Activated CD8-positive, alpha-beta memory T cell treated with anti-CD3 and anti-CD28 coated beads, Interleukin-2, amount 10 ng/mL, durations not matched to agents 7 days and 5 days (primary cell): ENCODE measurements at regions not wholly inside any gene's neighbourhood (a gene's known extent, or its start where the extent isn't known, plus 50 kb on each side); places are given as distances from the start of the nearest gene placed in this dataset.

Experiments
- ATAC-seq: fragments of 150-1000 bp; cut with Tn5 transposase; one replicate; pipeline ENCODE4 v1.10.0; 2021; ENCODE audit warnings: moderate library complexity
- CTCF ChIA-PET: fragments of 350-600 bp; sonication (Branson Sonifier 250); formaldehyde crosslinking; loops from one replicate; lab custom pipeline; 2021; ENCODE audit warnings: antibody characterized with exemption; lab: Charles Lee
- DNase-seq: peaks from one replicate; pipeline ENCODE4 v3.0.0-alpha.2; 2020
- H3K27ac Mint-ChIP-seq: one replicate; pipeline ENCODE4 v1.8.0; 2021; ENCODE audit warnings: mild to moderate bottlenecking, mixed read lengths
- H3K27me3 Mint-ChIP-seq: one replicate; pipeline ENCODE4 v1.8.0; 2021; ENCODE audit warnings: mixed read lengths
- H3K36me3 Mint-ChIP-seq: one replicate; pipeline ENCODE4 v1.8.0; 2021; ENCODE audit warnings: mild to moderate bottlenecking, mixed read lengths
- H3K4me1 Mint-ChIP-seq: one replicate; pipeline ENCODE4 v1.8.0; 2021; ENCODE audit warnings: mixed read lengths
- H3K4me3 Mint-ChIP-seq: one replicate; pipeline ENCODE4 v1.8.0; 2021; ENCODE audit warnings: mild to moderate bottlenecking, moderate library complexity, mixed read lengths
- H3K9me3 Mint-ChIP-seq: one replicate; pipeline ENCODE4 v1.8.0; 2022; ENCODE audit warnings: low read depth, mixed read lengths

GRCh38 chr20:40798066-40798465 lies 109.0 kb upstream of the MAFB start:
- CTCF ChIA-PET = interaction anchor here (0.9 to 3.4 kb wide), 9 partner anchors 10 to 167 kb away, joined by 3 to 36 read pairs (median 4); no protein-coding TSS in a partner anchor
- Mint-ChIP-seq H3K9me3 (no peaks in the 10 kb centered on the region), H3K4me3 (no peak overlapping the region), H3K36me3 (no peaks in the 10 kb centered on the region), H3K27me3 (peaks cover 40% of the 10 kb centered on the region), H3K4me1 (no peaks in the 10 kb centered on the region), H3K27ac (no peak overlapping the region)
- ATAC-seq = no peak
- no peak for DNase-seq

GRCh38 chr20:40802886-40803285 lies 113.8 kb upstream of the MAFB start:
- H3K4me3 Mint-ChIP-seq = no peak overlapping the region

GRCh38 chr20:40803381-40803780 lies 114.3 kb upstream of the MAFB start:
- Mint-ChIP-seq H3K36me3 (no peaks in the 10 kb centered on the region), H3K4me1 (no peaks in the 10 kb centered on the region), H3K27ac (no peak overlapping the region), H3K27me3 (peaks cover 26% of the 10 kb centered on the region), H3K9me3 (no peaks in the 10 kb centered on the region), H3K4me3 (no peak overlapping the region)
- no peak for ATAC-seq
- DNase-seq = peak; percentile 3
- CTCF ChIA-PET = no interaction called here

More at GRCh38 chr20:40802886-40803285, 113.8 kb upstream of the MAFB start:
- Mint-ChIP-seq H3K27ac (no peak overlapping the region), H3K36me3 (no peaks in the 10 kb centered on the region), H3K27me3 (peaks cover 22% of the 10 kb centered on the region), H3K9me3 (no peaks in the 10 kb centered on the region), H3K4me1 (no peaks in the 10 kb centered on the region)
- CTCF ChIA-PET = no interaction called here
- DNase-seq (peak; percentile 19), ATAC-seq (no peak)

- no peaks in the 10 kb centered on the region for H3K4me1 Mint-ChIP-seq
- H3K36me3 Mint-ChIP-seq = no peaks in the 10 kb centered on the region
- H3K27me3 Mint-ChIP-seq = peaks cover 29% of the 10 kb centered on the region
- H3K4me3 Mint-ChIP-seq = no peak overlapping the region
- no peak for ATAC-seq
- H3K27ac Mint-ChIP-seq = no peak overlapping the region
- no peaks in the 10 kb centered on the region for H3K9me3 Mint-ChIP-seq
- no peak for DNase-seq
- CTCF ChIA-PET = no interaction called here
These were observed 116.6 kb upstream of the MAFB start for GRCh38 chr20:40805592-40805991.

- no peaks in the 10 kb centered on the region for H3K36me3 Mint-ChIP-seq
- no peaks in the 10 kb centered on the region for H3K9me3 Mint-ChIP-seq
- no peak overlapping the region for H3K27ac Mint-ChIP-seq
- no peaks in the 10 kb centered on the region for H3K4me1 Mint-ChIP-seq
- H3K27me3 Mint-ChIP-seq = peaks cover 22% of the 10 kb centered on the region
- ATAC-seq = no peak
- CTCF ChIA-PET = no interaction called here
- H3K4me3 Mint-ChIP-seq = no peak overlapping the region
- DNase-seq = peak; percentile 19
These were observed 118.1 kb upstream of the MAFB start for GRCh38 chr20:40806929-40807820.

- Mint-ChIP-seq H3K27ac (no peak overlapping the region), H3K9me3 (no peaks in the 10 kb centered on the region), H3K4me1 (no peaks in the 10 kb centered on the region), H3K4me3 (no peak overlapping the region), H3K36me3 (no peaks in the 10 kb centered on the region), H3K27me3 (peaks cover 19% of the 10 kb centered on the region)
- DNase-seq (peak; percentile 27), ATAC-seq (no peak)
- CTCF ChIA-PET = no interaction called here
These were observed 118.8 kb upstream of the MAFB start for GRCh38 chr20:40807821-40808170.

GRCh38 chr20:40808936-40809335 lies 119.9 kb upstream of the MAFB start:
- ATAC-seq = no peak
- Mint-ChIP-seq H3K27me3 (peaks cover 19% of the 10 kb centered on the region), H3K27ac (no peak overlapping the region), H3K4me1 (no peaks in the 10 kb centered on the region), H3K4me3 (no peak overlapping the region), H3K9me3 (no peaks in the 10 kb centered on the region), H3K36me3 (no peaks in the 10 kb centered on the region)
- CTCF ChIA-PET = no interaction called here
- peak; percentile 18 for DNase-seq

- Mint-ChIP-seq H3K27ac (no peak overlapping the region), H3K4me1 (no peaks in the 10 kb centered on the region), H3K9me3 (no peaks in the 10 kb centered on the region), H3K27me3 (peaks cover 19% of the 10 kb centered on the region), H3K4me3 (no peak overlapping the region), H3K36me3 (no peaks in the 10 kb centered on the region)
- ATAC-seq (no peak), DNase-seq (peak; percentile 35)
- CTCF ChIA-PET = no interaction called here
These were observed 120.3 kb upstream of the MAFB start for GRCh38 chr20:40809361-40809760.

GRCh38 chr20:40810332-40811000 lies 121.4 kb upstream of the MAFB start:
- H3K27me3 Mint-ChIP-seq = peaks cover 15% of the 10 kb centered on the region
- no peaks in the 10 kb centered on the region for H3K36me3 Mint-ChIP-seq
- ATAC-seq (no peak), DNase-seq (peak; percentile 22)
- no peaks in the 10 kb centered on the region for H3K9me3 Mint-ChIP-seq
- H3K4me3 Mint-ChIP-seq = no peak overlapping the region
- CTCF ChIA-PET = interaction anchor here (0.6 kb wide), 1 partner anchor 66 kb away, joined by 4 read pairs; no protein-coding TSS in a partner anchor
- no peaks in the 10 kb centered on the region for H3K4me1 Mint-ChIP-seq
- H3K27ac Mint-ChIP-seq = no peak overlapping the region

GRCh38 chr20:40811004-40811403 lies 122.0 kb upstream of the MAFB start:
- H3K4me3 Mint-ChIP-seq = no peak overlapping the region
- DNase-seq (no peak), ATAC-seq (no peak)
- peaks cover 10% of the 10 kb centered on the region for H3K27me3 Mint-ChIP-seq
- H3K4me1 Mint-ChIP-seq = no peaks in the 10 kb centered on the region
- no peaks in the 10 kb centered on the region for H3K36me3 Mint-ChIP-seq
- H3K27ac Mint-ChIP-seq = no peak overlapping the region
- H3K9me3 Mint-ChIP-seq = no peaks in the 10 kb centered on the region
- CTCF ChIA-PET = interaction anchor here (1.0 kb wide), 2 partner anchors 14 to 16 kb away, joined by 3 to 4 read pairs; no protein-coding TSS in a partner anchor

GRCh38 chr20:40811660-40812414 lies 122.8 kb upstream of the MAFB start:
- peak; percentile 34 for DNase-seq
- Mint-ChIP-seq H3K9me3 (no peaks in the 10 kb centered on the region), H3K36me3 (no peaks in the 10 kb centered on the region), H3K4me1 (no peaks in the 10 kb centered on the region), H3K27me3 (peaks cover 10% of the 10 kb centered on the region), H3K4me3 (no peak overlapping the region), H3K27ac (no peak overlapping the region)
- CTCF ChIA-PET = interaction anchor here (1.0 kb wide), 2 partner anchors 13 to 17 kb away, joined by 3 to 4 read pairs; no protein-coding TSS in a partner anchor
- ATAC-seq = no peak

GRCh38 chr20:40812415-40812925 lies 123.4 kb upstream of the MAFB start:
- H3K36me3 Mint-ChIP-seq = no peaks in the 10 kb centered on the region
- CTCF ChIA-PET = no interaction called here

GRCh38 chr20:40813029-40813431 lies 124.0 kb upstream of the MAFB start:
- H3K36me3 Mint-ChIP-seq = no peaks in the 10 kb centered on the region
- no peak overlapping the region for H3K4me3 Mint-ChIP-seq
- no peaks in the 10 kb centered on the region for H3K9me3 Mint-ChIP-seq
- ATAC-seq = no peak
- H3K4me1 Mint-ChIP-seq = no peaks in the 10 kb centered on the region
- H3K27me3 Mint-ChIP-seq = peaks cover 7% of the 10 kb centered on the region
- CTCF ChIA-PET = no interaction called here
- peak; percentile 14 for DNase-seq
- no peak overlapping the region for H3K27ac Mint-ChIP-seq

More at GRCh38 chr20:40812415-40812925, 123.4 kb upstream of the MAFB start:
- no peaks in the 10 kb centered on the region for H3K4me1 Mint-ChIP-seq
- H3K9me3 Mint-ChIP-seq = no peaks in the 10 kb centered on the region
- ATAC-seq (no peak), DNase-seq (peak; percentile 25)
- H3K27ac Mint-ChIP-seq = no peak overlapping the region
- H3K27me3 Mint-ChIP-seq = peaks cover 8% of the 10 kb centered on the region
- H3K4me3 Mint-ChIP-seq = no peak overlapping the region
